ENCODE measurements at regions not wholly inside any gene's neighbourhood (a gene's known extent, or its start where the extent isn't known, plus 50 kb on each side); places are given as distances from the start of the nearest gene placed in this dataset.
A peak's percentile ranks its signal among the peaks of the same experiment; 100 is the strongest.
"Not testable (repeated sequence)": the region's sequence is repeated elsewhere in the genome, so short reads cannot be mapped to it uniquely, and the experiment has no call there.

GRCh38 chr14:105952826-105953225, 426.4 kb downstream of the TMEM121 start:
- DNase-seq (ENCODE audit: low read depth in 2 of 2): no peak

- not testable (repeated sequence) for DNase-seq (ENCODE audit: low read depth in 2 of 2)
These were observed 435.2 kb downstream of the TMEM121 start for GRCh38 chr14:105961625-105962024.

DNA sequence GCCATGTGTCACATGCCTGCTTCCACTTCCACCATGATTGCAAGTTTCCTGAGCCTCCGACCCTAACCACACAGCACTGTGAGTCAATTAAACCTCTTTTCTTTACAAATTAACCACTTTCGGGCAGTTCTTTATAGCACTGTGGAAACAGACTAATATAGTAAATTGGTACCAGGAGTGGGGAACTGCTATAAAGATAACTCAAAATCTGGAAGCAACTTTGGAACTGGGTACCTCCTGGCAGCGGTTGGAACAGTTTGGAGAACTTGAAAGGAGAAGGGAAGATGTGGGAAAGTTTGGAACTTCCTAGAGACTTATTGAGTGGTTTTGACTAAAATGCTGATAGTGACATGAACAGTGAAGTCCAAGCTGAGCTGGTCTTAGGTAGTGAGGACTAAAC, 436.1 kb downstream of the TMEM121 start:
- DNase-seq (ENCODE audit: low read depth in 2 of 2): no peak

DNA sequence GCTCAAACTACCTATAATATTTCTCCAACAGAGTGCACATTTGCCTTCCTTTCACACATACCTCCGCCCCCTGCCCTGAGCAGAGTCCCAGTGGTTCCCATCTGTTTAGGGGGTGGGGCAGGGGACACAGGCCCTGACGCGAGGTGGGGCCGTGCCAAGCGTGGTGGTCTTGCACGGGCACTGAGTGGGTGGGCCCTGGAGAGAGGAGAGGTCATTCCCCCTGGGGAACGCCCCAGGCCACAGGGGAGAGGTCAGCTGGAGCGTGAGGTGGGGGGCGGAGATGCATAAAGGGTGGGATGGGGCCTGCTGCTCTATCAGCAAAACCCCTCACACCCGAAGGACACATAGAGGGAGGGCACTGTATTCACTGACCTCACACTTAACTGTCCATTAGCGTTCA, 441.9 kb downstream of the TMEM121 start:
- no peak for DNase-seq (ENCODE audit: low read depth in 2 of 2)

- DNase-seq (ENCODE audit: low read depth in 2 of 2): not testable (repeated sequence)
These were observed 442.6 kb downstream of the TMEM121 start for GRCh38 chr14:105969026-105969425.

GRCh38 chr14:105970821-105971220, 444.4 kb downstream of the TMEM121 start:
- DNase-seq (ENCODE audit: low read depth in 2 of 2): not testable (repeated sequence)

- no peak for DNase-seq (ENCODE audit: low read depth in 2 of 2)
These were observed 445.5 kb downstream of the TMEM121 start for GRCh38 chr14:105971593-105972500.

DNA sequence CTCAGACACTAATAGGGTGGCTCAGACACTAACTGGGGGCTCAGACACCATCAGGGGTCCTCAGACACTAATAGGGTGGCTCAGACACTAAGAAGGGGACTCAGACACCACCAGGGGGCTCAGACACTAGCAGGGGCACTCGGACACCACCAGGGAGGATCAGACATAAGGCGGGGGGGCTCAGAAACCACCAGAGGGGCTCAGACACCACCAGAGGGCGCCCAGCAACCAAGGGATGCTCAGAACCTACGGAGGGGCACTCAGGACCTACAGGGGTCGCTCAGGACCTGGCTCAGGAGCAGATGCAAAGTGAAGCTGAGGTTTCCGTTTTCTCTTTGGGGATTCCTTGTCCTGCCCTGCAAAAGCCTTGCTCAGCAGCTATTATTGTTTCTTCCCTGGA, 448.5 kb downstream of the TMEM121 start:
- peak; percentile 46 to 59 for DNase-seq (ENCODE audit: low read depth in 2 of 2)

DNA sequence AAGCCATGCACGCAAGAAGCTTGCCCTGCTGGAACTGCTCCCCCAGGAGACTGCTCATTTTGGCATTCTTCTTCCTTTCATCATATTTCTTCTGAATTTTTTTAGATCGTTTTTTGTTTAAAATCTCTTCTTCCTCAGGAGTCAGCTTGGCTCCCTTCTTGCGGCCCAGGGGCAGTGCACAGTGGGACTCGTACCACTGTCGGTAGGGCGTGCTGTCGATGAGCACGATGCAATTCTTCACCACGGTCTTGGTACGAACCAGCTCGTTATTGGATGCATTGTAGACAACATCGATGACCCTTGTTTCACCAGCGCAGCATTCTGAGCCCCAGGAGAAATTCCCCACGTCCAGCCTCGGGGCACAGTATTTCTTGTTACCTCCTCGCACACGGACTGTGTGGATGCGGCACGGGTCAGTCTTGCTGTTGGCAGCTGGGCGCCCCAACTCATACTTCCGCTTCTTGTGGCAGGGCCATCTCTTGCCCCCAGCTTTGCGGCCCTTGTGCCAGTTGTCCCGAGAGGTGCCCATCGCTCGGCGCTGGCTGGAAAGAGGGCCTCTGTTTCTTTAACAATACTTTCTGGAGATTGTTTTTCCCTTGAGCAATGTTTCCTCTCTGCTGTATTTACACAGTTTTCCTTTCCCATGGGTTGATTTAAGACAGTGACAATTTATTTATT, 452.4 kb downstream of the TMEM121 start:
- no peak for DNase-seq (ENCODE audit: low read depth in 2 of 2)

DNA sequence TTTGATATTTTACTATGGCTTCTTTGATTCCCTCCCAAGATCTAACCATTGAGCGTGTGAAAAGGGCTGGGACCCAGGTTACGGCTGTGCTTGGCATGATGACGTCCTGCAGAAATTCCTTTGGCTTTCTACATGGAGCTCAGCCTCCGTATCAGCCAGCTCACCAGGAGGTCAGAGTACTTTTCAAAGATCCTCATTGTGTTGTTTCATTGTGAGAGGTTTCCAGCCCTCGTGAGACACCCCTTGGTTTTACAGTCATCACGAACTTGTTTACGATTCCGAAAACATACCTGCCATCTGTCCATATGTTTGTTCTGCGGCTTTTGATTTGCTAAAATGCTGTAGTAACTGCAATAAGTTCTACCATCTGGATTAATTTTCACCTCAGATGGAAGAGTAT, 453.1 kb downstream of the TMEM121 start:
- no peak for DNase-seq (ENCODE audit: low read depth in 2 of 2)

- no peak for DNase-seq (ENCODE audit: low read depth in 2 of 2)
These were observed 453.8 kb downstream of the TMEM121 start for GRCh38 chr14:105980224-105980623.

DNA sequence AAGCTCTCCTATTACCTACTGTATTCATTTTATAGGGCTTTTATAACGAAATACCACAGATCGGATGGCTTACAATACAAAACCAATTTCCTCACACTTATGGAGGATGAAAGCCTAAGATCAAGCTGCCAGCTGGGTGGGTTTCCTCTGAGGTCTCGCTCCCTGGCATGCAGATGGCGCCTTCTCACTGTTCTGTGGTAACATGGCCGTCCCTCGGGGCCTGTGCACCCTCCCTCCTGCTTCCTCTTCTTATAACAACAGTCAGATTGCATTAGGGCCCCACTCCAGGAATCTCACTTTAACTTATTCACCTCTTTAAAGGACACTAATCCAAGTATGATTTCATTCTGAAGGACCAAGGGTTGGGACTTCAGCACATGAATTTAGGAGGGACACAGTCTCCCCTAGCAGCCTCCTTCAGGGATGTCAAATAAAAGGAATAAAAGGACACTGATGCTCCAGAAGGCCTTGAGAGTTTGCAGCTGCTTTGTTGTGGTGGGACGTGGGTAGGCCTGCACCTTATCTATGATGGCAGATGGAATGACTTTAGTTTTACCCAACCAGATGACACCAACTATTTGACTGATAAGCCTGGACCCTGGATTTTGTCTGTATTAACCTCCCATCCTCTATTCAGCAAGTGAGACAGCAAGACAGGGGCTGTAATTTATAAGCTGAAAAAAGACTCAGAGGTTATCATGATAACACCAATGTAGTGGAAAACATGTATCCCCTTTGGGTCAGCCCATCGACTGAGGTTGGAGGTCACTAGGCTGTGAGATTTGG, 455.3 kb downstream of the TMEM121 start:
- not testable (repeated sequence) for DNase-seq (ENCODE audit: low read depth in 2 of 2)

DNA sequence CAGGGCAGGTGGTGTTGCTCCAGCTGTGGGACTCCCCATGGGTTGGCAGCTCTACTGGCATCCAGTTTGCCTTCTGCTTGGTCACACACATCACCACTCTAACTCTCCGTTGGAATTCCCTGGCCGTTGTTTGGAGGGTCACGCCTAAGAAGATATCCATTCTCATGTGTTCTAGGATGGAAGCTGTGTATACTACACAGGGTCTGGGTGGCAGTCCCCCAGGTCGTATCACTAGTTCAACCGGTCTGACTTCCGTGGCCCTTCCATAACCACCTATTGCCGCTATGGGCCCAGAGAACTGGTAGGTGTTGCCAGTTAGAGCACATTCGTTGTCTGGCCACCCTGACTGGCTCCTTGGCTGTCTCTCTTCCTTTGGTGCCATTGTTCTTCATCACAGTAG, 456.3 kb downstream of the TMEM121 start:
- no peak for DNase-seq (ENCODE audit: low read depth in 2 of 2)

GRCh38 chr14:105986894-105987284, 460.5 kb downstream of the TMEM121 start:
- no peak for DNase-seq (ENCODE audit: low read depth in 2 of 2)

GRCh38 chr14:105987563-105987962, 461.2 kb downstream of the TMEM121 start:
- no peak for DNase-seq (ENCODE audit: low read depth in 2 of 2)

DNA sequence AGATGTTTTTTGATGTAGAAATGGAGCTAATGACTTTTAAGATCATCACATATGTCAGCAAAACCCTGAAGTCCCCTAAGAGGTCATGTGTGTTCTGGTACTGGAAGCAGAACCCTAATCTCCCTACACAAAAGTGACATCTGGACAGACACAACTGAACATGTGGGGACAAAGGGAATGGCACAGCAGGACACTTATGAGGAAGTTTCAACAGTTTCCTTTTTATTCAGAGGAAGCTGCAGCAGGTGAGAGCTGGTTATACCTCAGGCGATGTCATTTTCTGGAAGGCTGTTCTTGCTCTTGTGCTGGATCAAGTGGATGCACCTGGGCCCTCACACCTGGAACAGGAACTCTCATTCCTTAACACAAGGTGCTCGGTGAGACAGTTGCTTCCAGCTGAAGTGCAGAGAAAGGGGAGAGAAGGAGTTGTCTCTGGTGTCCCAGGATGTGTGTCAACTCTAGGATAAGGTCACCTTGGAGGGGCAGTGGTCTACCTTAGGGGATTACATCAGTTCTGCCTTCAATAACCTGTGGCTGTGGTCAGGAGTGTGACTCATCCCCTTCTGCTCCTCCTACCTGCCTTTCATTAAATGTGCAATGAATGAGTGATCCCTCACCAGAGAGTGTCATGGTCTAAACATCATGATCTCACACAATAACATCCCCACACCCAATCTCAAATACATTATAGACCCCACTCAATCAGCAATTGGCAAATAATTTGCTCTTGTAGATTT, 463.4 kb downstream of the TMEM121 start:
- no peak for DNase-seq (ENCODE audit: low read depth in 2 of 2)

- not testable (repeated sequence) for DNase-seq (ENCODE audit: low read depth in 2 of 2)
These were observed 465.3 kb downstream of the TMEM121 start for GRCh38 chr14:105991677-105992076.

DNA sequence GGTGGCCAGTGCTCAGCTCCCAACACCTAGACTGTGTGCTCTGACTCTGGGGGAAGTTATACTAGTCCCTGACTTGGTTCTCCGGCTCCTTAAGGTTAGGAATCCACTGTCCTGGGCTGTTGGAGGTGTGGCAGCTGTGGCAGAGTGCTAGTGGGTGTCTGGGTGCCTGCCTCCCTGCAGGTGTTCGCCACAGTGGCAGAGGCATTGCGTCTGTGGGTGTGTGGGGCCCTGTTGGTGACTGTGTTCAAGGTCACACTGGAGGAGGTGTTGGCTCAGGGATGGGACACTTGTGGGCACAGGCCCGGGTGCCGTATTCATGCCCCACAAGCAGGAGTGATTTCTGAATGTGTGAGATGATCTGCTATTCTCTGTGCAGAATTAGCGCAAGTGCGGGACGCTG, 467.4 kb downstream of the TMEM121 start:
- DNase-seq (ENCODE audit: low read depth in 2 of 2): no peak

DNA sequence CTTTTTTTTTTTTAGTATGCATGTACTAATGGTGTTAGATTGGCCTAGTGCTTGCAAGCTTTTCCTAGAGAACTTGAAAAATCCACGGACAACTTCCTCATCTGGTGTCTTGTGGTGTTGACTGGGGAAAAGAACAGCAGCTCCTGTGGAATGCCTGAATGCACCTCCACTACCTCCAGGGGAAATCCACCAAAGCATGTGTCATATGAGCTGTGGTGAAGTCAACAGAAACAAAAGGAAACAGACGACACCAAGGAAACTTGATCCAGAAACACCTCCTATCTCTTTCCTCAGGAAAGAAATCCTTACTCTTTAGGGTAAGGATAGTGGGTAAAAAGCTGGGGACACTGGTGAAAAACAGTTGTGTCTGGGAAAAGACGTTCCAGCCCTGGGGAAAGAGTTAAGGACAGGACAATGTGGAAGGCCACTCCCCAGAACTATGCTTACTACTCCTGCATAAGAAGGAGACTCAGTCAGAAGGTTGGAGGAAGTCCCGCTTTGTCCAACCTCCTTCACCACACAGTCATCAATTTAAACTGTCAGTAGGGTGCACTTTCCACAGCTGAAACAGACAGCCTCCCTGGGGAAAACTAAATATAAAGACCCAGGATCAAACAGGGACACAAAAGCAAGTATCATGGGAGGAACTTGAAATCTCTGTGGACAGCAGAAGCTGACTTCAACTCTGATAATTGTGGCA, 468.8 kb downstream of the TMEM121 start:
- not testable (repeated sequence) for DNase-seq (ENCODE audit: low read depth in 2 of 2)

GRCh38 chr14:105998597-105998996, 472.2 kb downstream of the TMEM121 start:
- DNase-seq (ENCODE audit: low read depth in 2 of 2): not testable (repeated sequence)
